ENCODE measurements at regions not wholly inside any gene's neighbourhood (a gene's known extent, or its start where the extent isn't known, plus 50 kb on each side); places are given as distances from the start of the nearest gene placed in this dataset.

DNA sequence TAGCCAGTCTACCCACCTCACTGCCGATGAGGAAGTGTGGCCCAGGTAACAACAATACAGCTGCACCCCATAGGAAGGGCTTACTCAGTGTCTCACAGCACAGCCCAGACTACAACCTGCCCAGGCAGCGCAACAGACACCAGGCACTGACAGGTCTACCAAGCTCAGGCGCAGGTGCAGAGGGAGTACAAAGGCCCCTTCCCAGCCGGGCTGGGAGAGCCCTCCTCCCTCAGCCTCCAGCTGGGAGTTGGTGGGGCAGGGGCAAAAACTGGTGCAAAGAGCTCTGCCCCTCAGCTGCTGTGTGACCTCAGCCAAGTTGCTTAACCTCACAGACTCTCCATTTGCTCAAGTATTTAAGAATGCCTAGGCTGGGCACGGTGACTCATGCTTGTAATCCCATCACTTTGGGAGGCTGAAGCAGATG, 112.6 kb upstream of the LHX1 start:
- no peak for ATAC-seq
- TF ChIP-seq, protein P1, sequence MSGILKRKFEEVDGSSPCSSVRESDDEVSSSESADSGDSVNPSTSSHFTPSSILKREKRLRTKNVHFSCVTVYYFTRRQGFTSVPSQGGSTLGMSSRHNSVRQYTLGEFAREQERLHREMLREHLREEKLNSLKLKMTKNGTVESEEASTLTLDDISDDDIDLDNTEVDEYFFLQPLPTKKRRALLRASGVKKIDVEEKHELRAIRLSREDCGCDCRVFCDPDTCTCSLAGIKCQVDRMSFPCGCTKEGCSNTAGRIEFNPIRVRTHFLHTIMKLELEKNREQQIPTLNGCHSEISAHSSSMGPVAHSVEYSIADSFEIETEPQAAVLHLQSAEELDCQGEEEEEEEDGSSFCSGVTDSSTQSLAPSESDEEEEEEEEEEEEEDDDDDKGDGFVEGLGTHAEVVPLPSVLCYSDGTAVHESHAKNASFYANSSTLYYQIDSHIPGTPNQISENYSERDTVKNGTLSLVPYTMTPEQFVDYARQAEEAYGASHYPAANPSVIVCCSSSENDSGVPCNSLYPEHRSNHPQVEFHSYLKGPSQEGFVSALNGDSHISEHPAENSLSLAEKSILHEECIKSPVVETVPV (CRISPR knock-in tag; IDR thresholded peaks at IDR 0.05): no peak
- TF ChIP-seq TCF4 (CRISPR knock-in tag; IDR thresholded peaks at IDR 0.05; ENCODE audit: borderline replicate concordance) (no peak), CSDC2 (CRISPR knock-in tag; IDR thresholded peaks at IDR 0.05) (no peak), BACH2 (CRISPR knock-in tag; IDR thresholded peaks at IDR 0.05; ENCODE audit: borderline replicate concordance) (no peak), TOX (CRISPR knock-in tag; IDR thresholded peaks at IDR 0.05; ENCODE audit: borderline replicate concordance) (no peak), RARB (CRISPR knock-in tag; IDR thresholded peaks at IDR 0.05) (no peak), ESRRG (CRISPR knock-in tag; IDR thresholded peaks at IDR 0.05) (no peak), ZFP3 (CRISPR knock-in tag; IDR thresholded peaks at IDR 0.05) (no peak), ISL1 (CRISPR knock-in tag; IDR thresholded peaks at IDR 0.05) (no peak), ZFP30 (CRISPR knock-in tag; IDR thresholded peaks at IDR 0.05) (no peak), ZC3H10 (CRISPR knock-in tag; IDR thresholded peaks at IDR 0.05) (no peak), OSR1 (CRISPR knock-in tag; IDR thresholded peaks at IDR 0.05) (no peak), SNAI2 (CRISPR knock-in tag; IDR thresholded peaks at IDR 0.05) (no peak)
- TF ChIP-seq, protein P2, sequence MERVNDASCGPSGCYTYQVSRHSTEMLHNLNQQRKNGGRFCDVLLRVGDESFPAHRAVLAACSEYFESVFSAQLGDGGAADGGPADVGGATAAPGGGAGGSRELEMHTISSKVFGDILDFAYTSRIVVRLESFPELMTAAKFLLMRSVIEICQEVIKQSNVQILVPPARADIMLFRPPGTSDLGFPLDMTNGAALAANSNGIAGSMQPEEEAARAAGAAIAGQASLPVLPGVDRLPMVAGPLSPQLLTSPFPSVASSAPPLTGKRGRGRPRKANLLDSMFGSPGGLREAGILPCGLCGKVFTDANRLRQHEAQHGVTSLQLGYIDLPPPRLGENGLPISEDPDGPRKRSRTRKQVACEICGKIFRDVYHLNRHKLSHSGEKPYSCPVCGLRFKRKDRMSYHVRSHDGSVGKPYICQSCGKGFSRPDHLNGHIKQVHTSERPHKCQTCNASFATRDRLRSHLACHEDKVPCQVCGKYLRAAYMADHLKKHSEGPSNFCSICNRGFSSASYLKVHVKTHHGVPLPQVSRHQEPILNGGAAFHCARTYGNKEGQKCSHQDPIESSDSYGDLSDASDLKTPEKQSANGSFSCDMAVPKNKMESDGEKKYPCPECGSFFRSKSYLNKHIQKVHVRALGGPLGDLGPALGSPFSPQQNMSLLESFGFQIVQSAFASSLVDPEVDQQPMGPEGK (CRISPR knock-in tag; IDR thresholded peaks at IDR 0.05; ENCODE audit: borderline replicate concordance): no peak
- TF ChIP-seq, protein P3, sequence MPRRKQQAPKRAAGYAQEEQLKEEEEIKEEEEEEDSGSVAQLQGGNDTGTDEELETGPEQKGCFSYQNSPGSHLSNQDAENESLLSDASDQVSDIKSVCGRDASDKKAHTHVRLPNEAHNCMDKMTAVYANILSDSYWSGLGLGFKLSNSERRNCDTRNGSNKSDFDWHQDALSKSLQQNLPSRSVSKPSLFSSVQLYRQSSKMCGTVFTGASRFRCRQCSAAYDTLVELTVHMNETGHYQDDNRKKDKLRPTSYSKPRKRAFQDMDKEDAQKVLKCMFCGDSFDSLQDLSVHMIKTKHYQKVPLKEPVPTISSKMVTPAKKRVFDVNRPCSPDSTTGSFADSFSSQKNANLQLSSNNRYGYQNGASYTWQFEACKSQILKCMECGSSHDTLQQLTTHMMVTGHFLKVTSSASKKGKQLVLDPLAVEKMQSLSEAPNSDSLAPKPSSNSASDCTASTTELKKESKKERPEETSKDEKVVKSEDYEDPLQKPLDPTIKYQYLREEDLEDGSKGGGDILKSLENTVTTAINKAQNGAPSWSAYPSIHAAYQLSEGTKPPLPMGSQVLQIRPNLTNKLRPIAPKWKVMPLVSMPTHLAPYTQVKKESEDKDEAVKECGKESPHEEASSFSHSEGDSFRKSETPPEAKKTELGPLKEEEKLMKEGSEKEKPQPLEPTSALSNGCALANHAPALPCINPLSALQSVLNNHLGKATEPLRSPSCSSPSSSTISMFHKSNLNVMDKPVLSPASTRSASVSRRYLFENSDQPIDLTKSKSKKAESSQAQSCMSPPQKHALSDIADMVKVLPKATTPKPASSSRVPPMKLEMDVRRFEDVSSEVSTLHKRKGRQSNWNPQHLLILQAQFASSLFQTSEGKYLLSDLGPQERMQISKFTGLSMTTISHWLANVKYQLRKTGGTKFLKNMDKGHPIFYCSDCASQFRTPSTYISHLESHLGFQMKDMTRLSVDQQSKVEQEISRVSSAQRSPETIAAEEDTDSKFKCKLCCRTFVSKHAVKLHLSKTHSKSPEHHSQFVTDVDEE (CRISPR knock-in tag; IDR thresholded peaks at IDR 0.05): no peak
- TF ChIP-seq, protein P4, sequence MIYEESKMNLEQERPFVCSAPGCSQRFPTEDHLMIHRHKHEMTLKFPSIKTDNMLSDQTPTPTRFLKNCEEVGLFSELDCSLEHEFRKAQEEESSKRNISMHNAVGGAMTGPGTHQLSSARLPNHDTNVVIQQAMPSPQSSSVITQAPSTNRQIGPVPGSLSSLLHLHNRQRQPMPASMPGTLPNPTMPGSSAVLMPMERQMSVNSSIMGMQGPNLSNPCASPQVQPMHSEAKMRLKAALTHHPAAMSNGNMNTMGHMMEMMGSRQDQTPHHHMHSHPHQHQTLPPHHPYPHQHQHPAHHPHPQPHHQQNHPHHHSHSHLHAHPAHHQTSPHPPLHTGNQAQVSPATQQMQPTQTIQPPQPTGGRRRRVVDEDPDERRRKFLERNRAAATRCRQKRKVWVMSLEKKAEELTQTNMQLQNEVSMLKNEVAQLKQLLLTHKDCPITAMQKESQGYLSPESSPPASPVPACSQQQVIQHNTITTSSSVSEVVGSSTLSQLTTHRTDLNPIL (CRISPR knock-in tag; IDR thresholded peaks at IDR 0.05; ENCODE audit: low read depth): no peak

DNA sequence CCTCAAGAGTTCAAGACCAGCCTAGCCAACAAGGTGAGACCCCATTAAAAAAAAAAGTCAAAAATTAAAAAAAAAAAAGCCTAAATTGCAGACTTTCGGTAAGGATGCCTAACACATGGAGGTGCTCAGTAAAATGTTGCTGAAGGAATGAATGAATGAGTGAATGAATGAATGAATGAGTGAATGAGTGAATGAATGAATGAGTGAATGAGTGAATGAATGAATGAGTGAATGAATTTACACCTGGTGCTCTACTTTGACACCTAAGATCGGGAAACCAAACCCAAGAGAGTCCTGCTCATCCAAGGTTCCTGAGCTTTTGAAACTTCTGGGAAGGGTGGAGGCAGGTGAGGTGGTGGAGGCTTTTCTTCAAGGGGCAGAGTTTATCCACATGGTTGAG, 112.2 kb upstream of the LHX1 start:
- ATAC-seq: no peak
- TF ChIP-seq ZFP3 (CRISPR knock-in tag; IDR thresholded peaks at IDR 0.05): no peak
- no peak for TF ChIP-seq ZC3H10 (CRISPR knock-in tag; IDR thresholded peaks at IDR 0.05)
- TF ChIP-seq BACH2 (CRISPR knock-in tag; IDR thresholded peaks at IDR 0.05; ENCODE audit: borderline replicate concordance): no peak
- TF ChIP-seq CSDC2 (CRISPR knock-in tag; IDR thresholded peaks at IDR 0.05): no peak
- no peak for TF ChIP-seq TCF4 (CRISPR knock-in tag; IDR thresholded peaks at IDR 0.05; ENCODE audit: borderline replicate concordance)
- TF ChIP-seq, protein P2 (CRISPR knock-in tag; IDR thresholded peaks at IDR 0.05; ENCODE audit: borderline replicate concordance): no peak
- TF ChIP-seq, protein P3 (CRISPR knock-in tag; IDR thresholded peaks at IDR 0.05): no peak
- TF ChIP-seq, protein P5, sequence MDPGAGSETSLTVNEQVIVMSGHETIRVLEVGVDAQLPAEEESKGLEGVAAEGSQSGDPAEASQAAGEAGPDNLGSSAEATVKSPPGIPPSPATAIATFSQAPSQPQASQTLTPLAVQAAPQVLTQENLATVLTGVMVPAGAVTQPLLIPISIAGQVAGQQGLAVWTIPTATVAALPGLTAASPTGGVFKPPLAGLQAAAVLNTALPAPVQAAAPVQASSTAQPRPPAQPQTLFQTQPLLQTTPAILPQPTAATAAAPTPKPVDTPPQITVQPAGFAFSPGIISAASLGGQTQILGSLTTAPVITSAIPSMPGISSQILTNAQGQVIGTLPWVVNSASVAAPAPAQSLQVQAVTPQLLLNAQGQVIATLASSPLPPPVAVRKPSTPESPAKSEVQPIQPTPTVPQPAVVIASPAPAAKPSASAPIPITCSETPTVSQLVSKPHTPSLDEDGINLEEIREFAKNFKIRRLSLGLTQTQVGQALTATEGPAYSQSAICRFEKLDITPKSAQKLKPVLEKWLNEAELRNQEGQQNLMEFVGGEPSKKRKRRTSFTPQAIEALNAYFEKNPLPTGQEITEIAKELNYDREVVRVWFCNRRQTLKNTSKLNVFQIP (CRISPR knock-in tag; IDR thresholded peaks at IDR 0.05; ENCODE audit: borderline replicate concordance, low read depth): no peak
- no peak for TF ChIP-seq RARB (CRISPR knock-in tag; IDR thresholded peaks at IDR 0.05)
- TF ChIP-seq ZNF8 (CRISPR knock-in tag; IDR thresholded peaks at IDR 0.05): no peak
- no peak for TF ChIP-seq ISL1 (CRISPR knock-in tag; IDR thresholded peaks at IDR 0.05)
- no peak for TF ChIP-seq SNAI2 (CRISPR knock-in tag; IDR thresholded peaks at IDR 0.05)
- no peak for TF ChIP-seq ESRRG (CRISPR knock-in tag; IDR thresholded peaks at IDR 0.05)
- TF ChIP-seq ARNTL (CRISPR knock-in tag; IDR thresholded peaks at IDR 0.05; ENCODE audit: borderline replicate concordance, low read depth): no peak
- no peak for TF ChIP-seq ZNF70 (CRISPR knock-in tag; IDR thresholded peaks at IDR 0.05)
